ENCODE measurements at regions not wholly inside any gene's neighbourhood (a gene's known extent, or its start where the extent isn't known, plus 50 kb on each side); places are given as distances from the start of the nearest gene placed in this dataset.

DNA sequence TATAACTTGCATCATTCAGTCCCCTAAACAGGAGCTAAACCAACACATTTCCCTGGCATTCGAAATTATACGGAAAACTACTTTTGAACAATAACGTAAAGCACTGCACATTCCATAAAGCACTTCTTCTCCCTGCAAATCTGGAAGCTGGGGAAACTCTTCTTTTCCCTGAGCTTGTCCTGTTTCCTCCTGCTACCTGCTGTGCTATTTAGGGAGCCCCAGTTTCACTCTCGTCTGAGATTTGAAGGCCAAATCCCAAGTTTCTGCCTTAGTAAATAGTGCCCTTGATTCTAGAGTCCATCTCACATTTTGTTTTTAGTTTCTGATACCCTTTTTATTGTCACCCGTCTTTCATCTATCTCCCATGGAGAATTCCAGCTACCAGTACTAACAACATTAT lies 67.7 kb upstream of the OSR1 start:
- DNase-seq (ENCODE audit: low spot score), result no peak

DNA sequence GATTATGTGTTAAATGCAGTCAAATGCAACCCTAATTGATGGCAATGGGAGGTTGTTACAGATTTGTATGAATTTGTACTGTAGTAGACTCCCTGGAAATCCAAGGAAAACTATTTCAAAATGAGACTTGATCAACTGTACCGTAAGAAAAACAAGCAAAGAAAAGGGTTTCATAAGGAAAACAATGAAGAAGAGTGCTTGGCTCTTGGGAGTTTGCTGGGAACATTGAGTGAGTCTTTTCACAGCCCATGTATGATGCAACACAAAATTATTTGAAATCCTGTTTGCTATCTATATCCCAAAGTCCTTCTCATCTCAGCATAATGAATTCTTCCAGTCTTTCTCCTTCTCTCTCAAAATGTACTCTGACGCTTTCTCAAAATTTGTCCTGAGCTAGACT lies 67.0 kb upstream of the OSR1 start:
- DNase-seq (ENCODE audit: low spot score), result no peak

DNA sequence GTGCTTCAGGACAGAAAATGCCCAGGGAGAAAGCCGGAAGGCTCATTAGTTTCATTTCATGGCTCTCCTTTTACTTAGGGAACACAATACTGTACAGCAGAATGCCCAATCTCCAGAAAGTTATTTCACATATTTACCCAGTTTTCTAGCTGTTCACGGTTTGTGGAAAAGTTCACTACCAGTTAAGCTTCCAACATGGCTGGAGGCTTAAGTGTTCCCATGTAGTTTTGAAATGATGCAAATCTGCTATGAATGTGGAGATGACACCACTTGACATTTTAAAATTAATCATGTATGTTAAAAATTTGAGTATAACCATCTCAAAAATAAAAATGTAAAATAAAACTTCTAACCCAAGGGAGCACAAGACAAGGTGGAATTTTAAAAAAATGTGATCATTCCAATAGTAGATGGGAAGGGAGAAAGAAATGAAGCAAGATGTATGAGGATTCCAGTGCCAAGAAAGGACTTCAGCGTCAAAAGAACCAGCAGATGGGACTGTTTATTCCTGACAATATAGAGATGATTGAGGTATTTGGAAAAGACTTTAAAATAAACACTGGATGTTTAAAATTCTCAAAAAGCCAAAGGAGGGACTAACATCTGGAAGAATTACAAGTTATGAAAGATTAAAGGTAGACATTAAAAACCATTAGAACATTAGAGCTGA lies 60.9 kb upstream of the OSR1 start:
- DNase-seq (ENCODE audit: low spot score), result no peak

DNA sequence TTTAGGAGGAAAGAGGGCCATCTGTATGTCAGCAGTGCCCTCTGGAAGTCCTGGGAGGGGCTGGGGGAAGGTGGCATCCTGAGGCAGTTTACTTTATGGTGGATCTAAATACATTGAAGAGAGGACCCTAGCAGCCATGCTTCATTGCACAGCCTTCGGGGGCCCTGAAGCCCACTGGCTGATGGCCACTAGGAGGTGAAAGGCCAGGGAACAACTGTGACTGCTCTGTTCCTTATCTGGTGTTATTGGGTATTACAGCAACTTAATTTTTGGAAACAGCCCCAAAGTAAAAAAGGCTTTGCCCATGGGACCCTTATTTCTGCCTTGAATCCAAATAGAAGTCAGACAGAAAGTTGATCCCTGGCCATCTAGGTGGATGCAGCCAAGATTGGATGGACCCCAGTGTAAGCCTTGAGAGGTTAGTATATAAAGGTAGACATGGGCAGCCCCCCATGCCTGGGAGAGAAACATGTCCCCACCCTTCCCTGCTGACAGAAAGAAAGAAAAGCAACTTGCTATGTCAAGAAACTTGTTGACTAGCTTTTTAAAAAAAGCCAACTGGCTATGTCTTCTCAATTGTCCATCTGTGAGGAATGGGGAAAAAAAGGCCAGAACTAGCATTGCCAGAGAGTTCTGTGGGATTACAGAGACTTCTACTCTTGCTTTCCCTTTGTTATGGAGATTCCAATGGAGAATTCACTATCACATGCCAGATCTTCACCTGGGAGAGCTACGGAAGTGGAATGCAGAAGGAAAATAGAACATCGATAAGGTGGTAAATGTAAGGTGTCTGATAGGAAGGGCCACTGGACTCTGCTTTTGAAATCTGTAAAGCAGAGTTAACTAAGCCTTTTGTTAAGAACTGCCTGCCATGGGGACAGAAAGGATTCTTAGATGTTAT lies 58.6 kb upstream of the OSR1 start:
- DNase-seq (ENCODE audit: low spot score), result no peak

DNA sequence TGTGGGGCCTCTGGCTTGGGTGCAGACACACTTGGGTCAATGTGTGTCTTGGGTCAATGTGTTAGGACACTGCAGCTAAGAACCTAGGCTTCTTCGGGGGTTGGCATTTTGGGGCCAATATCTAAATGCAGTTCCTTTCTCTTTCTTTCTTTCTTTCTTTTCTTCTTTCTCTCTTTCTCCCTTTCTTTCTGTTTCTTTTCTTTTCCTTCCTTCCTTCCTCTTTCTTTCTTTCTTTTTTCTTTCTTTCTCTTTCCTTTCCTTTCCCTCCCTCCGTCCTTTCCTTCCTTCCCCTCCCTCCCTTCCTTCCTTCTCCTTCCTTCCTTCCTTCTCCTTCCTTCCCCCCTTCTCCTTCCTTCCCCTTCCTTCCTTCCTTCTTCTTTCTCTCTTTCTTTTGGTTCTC lies 57.7 kb upstream of the OSR1 start:
- no peak for DNase-seq (ENCODE audit: low spot score)

DNA sequence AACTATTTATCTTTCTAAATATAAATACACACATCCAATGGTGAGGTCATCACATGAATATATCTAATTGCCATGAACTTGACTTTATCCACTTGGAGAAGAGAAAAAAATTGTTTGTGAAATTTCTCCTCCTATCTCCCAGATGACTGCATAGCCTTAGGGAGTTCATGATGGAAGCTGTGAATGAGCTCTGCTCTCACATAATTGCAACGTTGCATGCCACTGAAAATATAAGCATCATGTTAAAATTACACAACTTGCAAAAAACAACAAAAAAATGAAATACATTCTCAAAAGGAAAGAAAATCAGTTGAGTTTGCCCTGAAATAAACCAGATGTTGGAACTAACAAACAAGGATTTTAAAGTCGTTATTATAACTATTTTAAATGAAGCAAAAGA lies 50.6 kb upstream of the OSR1 start:
- no peak for DNase-seq (ENCODE audit: low spot score)

DNA sequence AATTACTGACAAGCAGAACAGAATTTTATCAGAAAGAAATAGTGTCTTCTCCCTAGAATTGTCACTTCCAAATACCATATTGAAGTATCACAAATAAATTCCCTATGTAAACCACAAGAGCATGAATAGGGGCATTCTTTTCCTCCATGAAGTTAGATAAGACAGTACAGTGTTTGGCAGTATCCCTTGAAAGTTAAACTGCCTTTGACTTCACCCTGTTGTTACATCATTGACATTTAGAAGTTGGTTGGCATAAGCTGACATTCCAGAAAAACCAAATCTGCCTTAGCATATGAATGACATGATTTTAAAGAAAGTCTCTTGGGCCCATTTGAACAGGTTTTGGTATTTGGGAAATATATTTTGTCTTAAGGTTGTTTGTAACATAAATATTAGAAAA lies 50.2 kb upstream of the OSR1 start:
- DNase-seq (ENCODE audit: low spot score), result no peak
